OCI-LY3 (cell line): ENCODE measurements at regions not wholly inside any gene's neighbourhood (a gene's known extent, or its start where the extent isn't known, plus 50 kb on each side); places are given as distances from the start of the nearest gene placed in this dataset.
"Not testable (repeated sequence)": the region's sequence is repeated elsewhere in the genome, so short reads cannot be mapped to it uniquely, and the experiment has no call there.

Experiments used
- CTCF ChIP-seq: fragments of 200-600, 300-600 bp; sonication (generic); IDR thresholded peaks from 2 replicates; pipeline ENCODE4 v1.5.1; 2014; ENCODE audit warnings: antibody characterized with exemption, low read length, low read depth
- EZH2phosphoT487 ChIP-seq: fragments of 200-600 bp; shearing (Covaris generic); IDR thresholded peaks from 2 replicates; pipeline ENCODE4 v1.6.1; 2018; ENCODE audit warnings: antibody characterized with exemption, mixed run types, low read depth

- peak; percentile 21 for TF ChIP-seq CTCF
- TF ChIP-seq EZH2phosphoT487: not testable (repeated sequence)
These were observed 541.7 kb upstream of the PITX2 start for GRCh38 chr4:111164556-111164955.
